Nephron progenitor cell (in vitro differentiated cells): ENCODE measurements at regions not wholly inside any gene's neighbourhood (a gene's known extent, or its start where the extent isn't known, plus 50 kb on each side); places are given as distances from the start of the nearest gene placed in this dataset.

Experiments
- DNase-seq: peaks from one replicate; pipeline ENCODE4 v3.0.0; 2021
- H3K27ac Mint-ChIP-seq: 2 replicates; pipeline ENCODE4 v1.8.0; 2021; ENCODE audit warnings: mild to moderate bottlenecking, moderate library complexity, mixed read lengths
- H3K27me3 Mint-ChIP-seq: 2 replicates; pipeline ENCODE4 v1.8.0; 2021; ENCODE audit warnings: mild to moderate bottlenecking, low read depth, mixed read lengths; ENCODE audit not compliant: poor library complexity
- H3K36me3 Mint-ChIP-seq: 2 replicates; pipeline ENCODE4 v1.8.0; 2021; ENCODE audit warnings: low read depth, mixed read lengths
- H3K4me1 Mint-ChIP-seq: 2 replicates; pipeline ENCODE4 v1.8.0; 2021; ENCODE audit warnings: mixed read lengths
- H3K4me3 Mint-ChIP-seq: 2 replicates; pipeline ENCODE4 v1.8.0; 2021; ENCODE audit warnings: mild to moderate bottlenecking, moderate library complexity, mixed read lengths
- H3K9me3 Mint-ChIP-seq: 2 replicates; pipeline ENCODE4 v1.8.0; 2021; ENCODE audit warnings: mild to moderate bottlenecking, moderate library complexity, mixed read lengths
- CTCF ChIP-seq: fragments of 200-600 bp; sonication (generic); IDR thresholded peaks from 2 replicates; pipeline ENCODE4 v1.5.0; 2021; ENCODE audit warnings: antibody characterized with exemption

GRCh38 chr1:209412566-209412965, 170.9 kb upstream of the CAMK1G start:
- Mint-ChIP-seq H3K4me1 (peaks cover 21% of the 10 kb centered on the region), H3K27me3 (peaks cover 18% of the 10 kb centered on the region), H3K36me3 (no peaks in the 10 kb centered on the region), H3K9me3 (no peaks in the 10 kb centered on the region), H3K4me3 (no peak overlapping the region), H3K27ac (no peak overlapping the region)
- no peak for DNase-seq
- no peak for TF ChIP-seq CTCF

- TF ChIP-seq CTCF = no peak
- no peak overlapping the region for H3K4me3 Mint-ChIP-seq
- no peaks in the 10 kb centered on the region for H3K9me3 Mint-ChIP-seq
- H3K27me3 Mint-ChIP-seq = peaks cover 18% of the 10 kb centered on the region
- H3K4me1 Mint-ChIP-seq = peaks cover 21% of the 10 kb centered on the region
- H3K36me3 Mint-ChIP-seq = no peaks in the 10 kb centered on the region
- no peak overlapping the region for H3K27ac Mint-ChIP-seq
- no peak for DNase-seq
Measured at GRCh38 chr1:209413062-209413461, 170.5 kb upstream of the CAMK1G start.

- DNase-seq = no peak
- H3K27ac Mint-ChIP-seq = no peak overlapping the region
- peaks cover 26% of the 10 kb centered on the region for H3K4me1 Mint-ChIP-seq
- no peaks in the 10 kb centered on the region for H3K9me3 Mint-ChIP-seq
- H3K36me3 Mint-ChIP-seq = no peaks in the 10 kb centered on the region
- TF ChIP-seq CTCF = no peak
- peaks cover 18% of the 10 kb centered on the region for H3K27me3 Mint-ChIP-seq
- H3K4me3 Mint-ChIP-seq = no peak overlapping the region
Measured at GRCh38 chr1:209414803-209415329, 168.6 kb upstream of the CAMK1G start.

GRCh38 chr1:209416039-209416438, 167.5 kb upstream of the CAMK1G start:
- Mint-ChIP-seq H3K36me3 (no peaks in the 10 kb centered on the region), H3K9me3 (no peaks in the 10 kb centered on the region), H3K27me3 (peaks cover 18% of the 10 kb centered on the region), H3K27ac (no peak overlapping the region), H3K4me3 (peak overlapping the region; percentile 9), H3K4me1 (peaks cover 34% of the 10 kb centered on the region)
- TF ChIP-seq CTCF = no peak
- DNase-seq = no peak

- no peak overlapping the region for H3K27ac Mint-ChIP-seq
- no peak overlapping the region for H3K4me3 Mint-ChIP-seq
- peaks cover 34% of the 10 kb centered on the region for H3K4me1 Mint-ChIP-seq
- no peak for DNase-seq
- TF ChIP-seq CTCF = no peak
- no peaks in the 10 kb centered on the region for H3K9me3 Mint-ChIP-seq
- peaks cover 16% of the 10 kb centered on the region for H3K27me3 Mint-ChIP-seq
- no peaks in the 10 kb centered on the region for H3K36me3 Mint-ChIP-seq
Measured at GRCh38 chr1:209416716-209417115, 166.8 kb upstream of the CAMK1G start.

GRCh38 chr1:209417761-209418160, 165.8 kb upstream of the CAMK1G start:
- no peak for DNase-seq
- Mint-ChIP-seq H3K27me3 (peaks cover 14% of the 10 kb centered on the region), H3K4me3 (no peak overlapping the region), H3K9me3 (no peaks in the 10 kb centered on the region), H3K27ac (no peak overlapping the region), H3K36me3 (no peaks in the 10 kb centered on the region), H3K4me1 (peaks cover 42% of the 10 kb centered on the region)
- TF ChIP-seq CTCF = no peak
